B cell (primary cell): ENCODE measurements at regions not wholly inside any gene's neighbourhood (a gene's known extent, or its start where the extent isn't known, plus 50 kb on each side); places are given as distances from the start of the nearest gene placed in this dataset.

Source experiments
- CTCF ChIP-seq: fragments of 200-600 bp; IDR thresholded peaks from one replicate; pipeline ENCODE4 v1.8.0; 2022; ENCODE audit warnings: antibody characterized with exemption, mild to moderate bottlenecking
- EZH2 ChIP-seq: IDR thresholded peaks from 2 replicates; pipeline ENCODE4 v1.6.1; 2012; ENCODE audit warnings: borderline replicate concordance, low read depth, mild to moderate bottlenecking, moderate library complexity, low read length; ENCODE audit not compliant: insufficient read depth, poor library complexity, severe bottlenecking

- TF ChIP-seq CTCF (no peak), EZH2 (no peak)
Measured at GRCh38 chr15:69623392-69624154, 171.0 kb downstream of the RPLP1 start.
